NOMO-1 treated with dmso at 0.1 percent for 144 hours (cell line): ENCODE measurements at regions not wholly inside any gene's neighbourhood (a gene's known extent, or its start where the extent isn't known, plus 50 kb on each side); places are given as distances from the start of the nearest gene placed in this dataset.

Experiments used
- DNase-seq: peaks from one replicate; lab custom pipeline; 2025; ENCODE audit not compliant: unreplicated experiment; lab: John Stamatoyannopoulos, UW

- peak; percentile 57 for DNase-seq
Observed at GRCh38 chr1:42035205-42035829, 116.6 kb upstream of the HIVEP3 start.

DNA sequence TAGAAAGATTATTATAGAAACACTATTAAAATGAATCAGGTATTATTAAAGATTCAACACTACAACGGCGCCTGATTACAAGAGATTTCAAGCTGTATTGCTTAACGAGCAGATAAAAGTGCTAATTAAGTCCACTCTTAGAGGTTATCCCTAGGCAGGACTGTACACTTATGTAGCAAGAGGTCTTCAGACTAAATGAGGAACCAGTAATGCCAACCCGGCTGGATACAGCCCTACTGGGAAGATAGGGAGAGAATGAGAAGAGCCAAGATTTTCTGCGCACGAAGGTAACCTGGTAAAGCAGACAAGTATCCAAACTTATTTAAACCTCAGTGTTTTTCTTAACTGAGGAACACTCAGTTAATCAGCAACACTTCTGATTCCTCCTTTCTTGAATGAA, 115.7 kb upstream of the HIVEP3 start:
- peak; percentile 11 for DNase-seq

DNA sequence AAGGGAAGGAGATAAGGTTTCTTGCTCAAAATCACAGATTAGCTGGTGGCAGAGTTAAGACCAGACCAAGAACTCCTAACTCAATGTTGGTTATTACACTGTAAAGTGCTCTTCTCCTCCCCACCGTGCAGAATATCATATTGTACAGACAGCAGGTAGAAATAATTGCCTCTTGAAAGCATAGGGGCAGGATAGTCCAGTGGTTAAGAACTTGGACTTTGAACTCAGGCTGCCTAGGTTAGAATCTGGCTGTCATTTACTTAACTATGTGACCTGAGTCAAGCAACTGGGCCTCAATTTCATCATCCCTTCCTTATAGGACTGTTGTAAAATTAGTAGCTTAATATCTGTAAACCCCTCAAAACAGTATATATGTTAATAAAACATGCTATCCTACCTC, 114.9 kb upstream of the HIVEP3 start:
- no peak for DNase-seq

DNA sequence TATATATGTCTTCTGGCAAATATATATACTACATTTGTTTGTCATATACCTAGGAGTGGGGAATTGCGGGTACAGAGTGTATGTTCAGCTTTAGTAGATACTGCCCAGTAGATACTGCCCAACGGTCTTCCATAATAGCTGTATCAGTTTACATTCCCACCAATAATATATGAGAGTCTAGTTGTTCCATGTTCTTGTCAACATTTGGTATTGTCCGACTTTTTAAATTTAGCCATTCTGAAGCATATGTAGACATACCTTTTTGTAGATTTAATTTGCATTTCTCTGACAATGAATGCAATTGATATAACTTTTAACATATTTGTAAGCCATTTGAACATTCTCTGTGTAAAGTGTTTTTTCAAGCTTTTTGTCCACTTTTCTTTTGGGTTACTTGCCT, 99.0 kb upstream of the HIVEP3 start:
- no peak for DNase-seq

GRCh38 chr1:42017259-42017658, 98.5 kb upstream of the HIVEP3 start:
- no peak for DNase-seq

GRCh38 chr1:42014823-42015222, 96.1 kb upstream of the HIVEP3 start:
- DNase-seq: no peak

DNA sequence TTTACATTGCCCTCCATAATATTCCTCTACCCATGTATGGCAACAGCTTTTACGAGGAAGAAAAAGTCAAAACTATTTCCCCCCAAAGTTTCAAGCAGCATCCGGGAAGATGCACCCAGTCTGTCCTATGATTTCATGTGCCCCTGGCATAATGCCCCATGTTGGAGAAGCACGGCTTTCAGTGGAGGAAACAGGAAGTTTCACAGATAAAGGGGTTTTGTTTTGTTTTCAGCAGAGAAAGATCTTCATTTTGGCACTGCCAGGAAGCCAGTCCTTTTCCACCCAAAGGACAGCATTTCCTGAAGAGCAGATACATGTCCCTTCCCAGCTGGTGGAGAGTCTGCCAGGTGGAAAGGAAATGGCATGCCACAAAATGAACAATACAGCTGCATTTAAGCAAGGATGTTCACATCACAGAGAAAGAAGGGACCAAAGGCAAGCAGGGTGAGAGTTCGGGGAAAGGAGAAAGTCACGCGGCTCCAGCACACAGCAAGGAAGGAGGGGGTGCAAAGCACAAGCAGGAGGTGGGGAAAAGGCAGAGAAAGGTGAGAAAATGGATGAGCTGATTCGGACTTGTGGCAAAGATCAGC, 95.3 kb upstream of the HIVEP3 start:
- no peak for DNase-seq

DNA sequence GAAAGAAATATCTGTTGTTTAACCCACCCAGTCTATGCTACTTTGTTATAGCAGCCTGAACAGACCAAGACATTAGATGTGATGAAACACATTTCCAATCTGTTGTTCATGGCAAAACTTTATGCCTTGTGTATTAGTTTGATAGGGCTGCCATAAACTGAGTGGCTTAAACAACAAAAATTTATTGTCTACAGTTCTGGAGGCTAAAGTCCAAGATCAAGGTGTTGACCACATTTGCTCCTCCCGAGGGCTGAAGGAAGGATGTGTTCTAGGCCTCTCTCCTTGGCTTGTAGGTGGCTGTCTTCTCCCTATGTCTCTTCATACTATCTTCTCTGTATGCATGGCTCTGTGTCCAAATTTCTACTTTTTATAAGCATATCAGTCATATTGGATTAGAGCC, 94.1 kb upstream of the HIVEP3 start:
- DNase-seq: no peak

- DNase-seq: no peak
Observed at GRCh38 chr1:42010381-42010780, 91.7 kb upstream of the HIVEP3 start.

- no peak for DNase-seq
Observed at GRCh38 chr1:42008264-42008663, 89.5 kb upstream of the HIVEP3 start.

DNA sequence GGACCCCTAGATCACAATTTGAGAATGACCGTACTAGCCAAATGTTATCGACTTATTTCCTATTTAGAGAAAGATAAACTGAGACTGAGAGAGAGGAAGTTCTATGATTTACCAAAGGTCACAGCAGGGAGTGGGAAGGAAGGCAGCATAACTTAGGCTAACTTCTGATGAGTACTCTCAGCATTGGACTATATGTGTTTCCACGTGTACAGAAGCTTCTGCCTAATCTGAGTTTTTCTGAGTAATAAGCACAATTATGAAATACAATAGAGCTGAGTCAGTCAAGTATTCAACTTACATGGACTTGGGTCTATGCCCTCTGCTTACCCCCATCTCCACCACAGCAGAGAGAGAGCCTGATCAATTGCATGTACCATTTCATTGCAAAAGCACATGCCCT, 88.1 kb upstream of the HIVEP3 start:
- DNase-seq: no peak

DNA sequence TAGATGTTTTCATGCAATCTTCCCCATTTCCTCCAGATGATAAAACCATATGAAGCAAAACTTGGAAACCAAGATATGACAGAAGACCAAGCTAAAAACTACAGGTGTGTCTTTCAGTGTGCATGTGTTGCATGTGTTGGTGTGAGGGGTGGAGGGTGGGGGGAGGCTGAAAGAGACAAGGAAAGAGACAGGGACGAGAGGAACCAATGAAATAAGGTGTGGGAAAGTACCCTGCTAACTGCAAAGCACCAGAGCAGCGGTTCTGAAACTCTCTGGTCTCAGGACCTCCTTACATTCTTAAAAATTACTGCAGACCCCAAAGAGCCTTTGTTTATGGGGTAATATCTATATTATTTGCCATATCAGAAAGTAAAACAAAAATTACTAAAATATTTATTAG, 87.4 kb upstream of the HIVEP3 start:
- DNase-seq: no peak

GRCh38 chr1:42005530-42005929, 86.8 kb upstream of the HIVEP3 start:
- no peak for DNase-seq

GRCh38 chr1:42004860-42005259, 86.1 kb upstream of the HIVEP3 start:
- DNase-seq: no peak

DNA sequence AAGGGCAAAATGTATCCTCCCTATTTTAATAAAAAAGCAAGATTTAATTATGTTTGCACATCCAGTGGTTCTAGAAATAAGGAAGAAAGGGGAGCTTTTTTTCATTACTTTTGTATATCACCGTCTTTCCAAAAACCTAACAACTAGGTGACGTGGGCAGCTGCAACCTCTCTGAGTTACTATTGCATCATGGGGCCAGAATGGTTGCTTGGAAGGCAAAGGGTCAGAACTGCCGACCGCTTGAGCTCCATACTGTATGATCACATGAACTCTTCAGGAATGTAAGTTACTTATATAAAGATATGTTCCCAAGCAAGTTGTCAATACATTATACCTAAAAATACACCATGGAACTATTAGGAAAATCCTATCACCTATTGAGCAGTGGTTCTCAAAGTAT, 85.6 kb upstream of the HIVEP3 start:
- no peak for DNase-seq

DNA sequence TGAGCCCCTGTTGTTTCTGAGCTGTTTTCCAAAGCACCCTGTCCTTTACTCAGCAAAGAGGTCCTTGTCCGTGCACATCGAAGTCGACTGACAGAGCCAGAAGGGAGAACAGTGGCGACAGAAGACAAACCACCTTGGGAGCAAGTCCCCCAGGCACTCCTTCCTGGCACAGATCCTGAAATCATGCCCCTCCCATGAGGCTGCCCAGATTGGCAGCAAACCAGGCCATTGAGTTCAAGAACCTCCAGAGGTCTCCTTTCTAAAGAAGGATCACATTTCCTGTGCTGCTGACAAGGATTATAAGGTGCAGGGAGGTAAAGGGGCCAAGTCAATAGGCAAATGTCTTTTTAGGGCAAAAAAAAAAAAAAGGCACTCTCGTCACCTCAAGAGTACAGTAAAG, 84.7 kb upstream of the HIVEP3 start:
- DNase-seq: no peak

DNA sequence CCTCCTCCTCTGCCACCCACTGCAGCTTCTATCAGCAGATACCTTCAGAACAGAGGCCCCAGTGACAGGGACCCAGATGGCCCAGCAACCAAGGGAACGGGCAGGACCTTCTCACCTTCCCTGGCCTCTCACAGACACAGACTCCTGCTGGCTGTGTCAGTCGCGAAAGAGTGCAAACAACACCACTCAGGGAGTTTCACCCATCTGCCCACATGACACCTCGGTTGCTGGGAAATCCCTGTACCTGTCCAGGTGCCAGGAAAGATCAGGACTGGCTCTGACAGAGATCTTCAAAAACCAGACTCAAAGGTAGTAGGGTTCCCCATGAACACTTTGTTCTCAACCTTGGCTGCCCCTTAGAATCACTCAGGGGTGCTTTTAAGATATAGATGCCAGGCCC, 83.5 kb upstream of the HIVEP3 start:
- no peak for DNase-seq

DNA sequence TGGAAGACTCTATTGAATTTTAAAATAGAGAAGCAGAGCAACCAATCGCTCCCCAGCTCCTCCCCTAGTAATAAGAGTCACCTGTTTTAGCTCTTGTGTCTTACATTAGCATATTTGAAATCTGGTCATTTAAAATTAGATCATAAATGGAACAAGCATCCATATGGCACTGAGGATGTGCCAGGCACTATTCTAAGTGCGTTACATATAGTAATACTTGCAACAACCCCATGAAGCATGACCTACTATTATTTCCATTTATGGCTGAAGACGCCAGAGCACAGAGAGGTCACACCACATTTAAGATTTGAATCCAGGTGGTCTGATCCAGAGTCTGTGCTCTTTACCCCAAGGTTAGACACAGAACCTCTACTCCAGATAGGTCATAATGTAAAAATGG, 82.0 kb upstream of the HIVEP3 start:
- DNase-seq: no peak

- DNase-seq: no peak
Observed at GRCh38 chr1:41999884-42000283, 81.2 kb upstream of the HIVEP3 start.

DNA sequence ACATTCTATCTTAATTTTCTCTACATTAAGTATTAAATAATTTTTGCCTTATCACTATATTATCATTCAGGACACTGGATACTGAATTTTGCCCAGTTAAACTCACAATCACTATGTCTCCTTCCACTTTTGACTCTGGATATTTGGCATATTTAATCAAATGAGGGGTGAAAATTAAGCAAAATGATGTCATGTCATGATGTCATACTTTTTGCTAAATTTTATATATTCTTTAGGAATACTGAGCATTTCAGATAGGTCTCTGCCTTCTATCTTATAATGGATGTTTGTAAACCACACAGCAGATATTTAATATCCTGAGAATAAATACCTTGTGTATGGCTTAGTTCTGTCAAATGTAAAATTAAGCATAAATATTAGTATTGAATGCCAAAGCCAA, 79.5 kb upstream of the HIVEP3 start:
- DNase-seq: no peak

GRCh38 chr1:41997153-41997552, 78.4 kb upstream of the HIVEP3 start:
- DNase-seq: no peak

GRCh38 chr1:41995441-41996130, 76.9 kb upstream of the HIVEP3 start:
- DNase-seq: no peak
